ENCODE measurements at regions not wholly inside any gene's neighbourhood (a gene's known extent, or its start where the extent isn't known, plus 50 kb on each side); places are given as distances from the start of the nearest gene placed in this dataset.

- intact Hi-C loops (cut with DNase I) = no loop called here
- 62 to 73% methylated on average over 2 of the region's 2 CpGs for WGBS, 2 donors
- Histone ChIP-seq H3K27me3 (no peaks in the 10 kb centered on the region), H3K4me1 (no peaks in the 10 kb centered on the region), H3K4me3 (no peak overlapping the region), H3K27ac (no peak overlapping the region), H3K9me3 (no peaks in the 10 kb centered on the region), H3K36me3 (no peaks in the 10 kb centered on the region)
- no peak for DNase-seq
- no peak for ATAC-seq
- TF ChIP-seq CTCF (IDR thresholded peaks at IDR 0.05) = no peak
Observed at GRCh38 chr7:125257617-125258016, 328.0 kb upstream of the POT1 start.

- ATAC-seq (no peak), DNase-seq (no peak)
- H3K4me1 ChIP-seq = no peaks in the 10 kb centered on the region
- H3K27ac ChIP-seq = no peak overlapping the region
- no peaks in the 10 kb centered on the region for H3K9me3 ChIP-seq
- TF ChIP-seq CTCF (IDR thresholded peaks at IDR 0.05) = no peak
- 56 to 61% methylated on average over 2 of the region's 2 CpGs for WGBS, 2 donors
- no peaks in the 10 kb centered on the region for H3K36me3 ChIP-seq
- no peaks in the 10 kb centered on the region for H3K27me3 ChIP-seq
- intact Hi-C loops (cut with DNase I) = no loop called here
- H3K4me3 ChIP-seq = no peak overlapping the region
Observed at GRCh38 chr7:125256446-125256845, 326.8 kb upstream of the POT1 start.

GRCh38 chr7:125255810-125256209 lies 326.2 kb upstream of the POT1 start:
- Histone ChIP-seq H3K27ac (no peak overlapping the region), H3K4me1 (no peaks in the 10 kb centered on the region), H3K27me3 (no peaks in the 10 kb centered on the region), H3K9me3 (no peaks in the 10 kb centered on the region), H3K4me3 (no peak overlapping the region), H3K36me3 (no peaks in the 10 kb centered on the region)
- DNase-seq = no peak
- WGBS, 2 donors = 48 to 56% methylated on average over 3 of the region's 3 CpGs
- no peak for ATAC-seq
- TF ChIP-seq CTCF (IDR thresholded peaks at IDR 0.05) = no peak
- intact Hi-C loops (cut with DNase I) = no loop called here

GRCh38 chr7:125254566-125254965 lies 324.9 kb upstream of the POT1 start:
- DNase-seq (no peak), ATAC-seq (no peak)
- H3K36me3 ChIP-seq = no peaks in the 10 kb centered on the region
- H3K27ac ChIP-seq = no peak overlapping the region
- no peak for TF ChIP-seq CTCF (IDR thresholded peaks at IDR 0.05)
- intact Hi-C loops (cut with DNase I) = no loop called here
- H3K9me3 ChIP-seq = no peaks in the 10 kb centered on the region
- WGBS, 2 donors = 79 to 89% methylated on average over 1 of the region's 1 CpG
- H3K4me3 ChIP-seq = no peak overlapping the region
- no peaks in the 10 kb centered on the region for H3K4me1 ChIP-seq
- no peaks in the 10 kb centered on the region for H3K27me3 ChIP-seq

Measured in heart right ventricle (tissue), 16 donors.